ENCODE measurements at regions not wholly inside any gene's neighbourhood (a gene's known extent, or its start where the extent isn't known, plus 50 kb on each side); places are given as distances from the start of the nearest gene placed in this dataset.

GRCh38 chr4:24245491-24245820 lies 338.9 kb downstream of the DHX15 start:
- DNase-seq: no peak
- CTCF ChIA-PET: no interaction called here
- intact Hi-C loops (cut with micrococcal nuclease): no loop called here
- Mint-ChIP-seq H3K9me3 (no peaks in the 10 kb centered on the region), H3K27me3 (ENCODE audit: low read depth) (peaks cover 7% of the 10 kb centered on the region), H3K36me3 (ENCODE audit: low read depth) (no peaks in the 10 kb centered on the region), H3K4me1 (ENCODE audit: low read depth) (no peaks in the 10 kb centered on the region), H3K27ac (no peak overlapping the region), H3K4me3 (no peak overlapping the region)

DNA sequence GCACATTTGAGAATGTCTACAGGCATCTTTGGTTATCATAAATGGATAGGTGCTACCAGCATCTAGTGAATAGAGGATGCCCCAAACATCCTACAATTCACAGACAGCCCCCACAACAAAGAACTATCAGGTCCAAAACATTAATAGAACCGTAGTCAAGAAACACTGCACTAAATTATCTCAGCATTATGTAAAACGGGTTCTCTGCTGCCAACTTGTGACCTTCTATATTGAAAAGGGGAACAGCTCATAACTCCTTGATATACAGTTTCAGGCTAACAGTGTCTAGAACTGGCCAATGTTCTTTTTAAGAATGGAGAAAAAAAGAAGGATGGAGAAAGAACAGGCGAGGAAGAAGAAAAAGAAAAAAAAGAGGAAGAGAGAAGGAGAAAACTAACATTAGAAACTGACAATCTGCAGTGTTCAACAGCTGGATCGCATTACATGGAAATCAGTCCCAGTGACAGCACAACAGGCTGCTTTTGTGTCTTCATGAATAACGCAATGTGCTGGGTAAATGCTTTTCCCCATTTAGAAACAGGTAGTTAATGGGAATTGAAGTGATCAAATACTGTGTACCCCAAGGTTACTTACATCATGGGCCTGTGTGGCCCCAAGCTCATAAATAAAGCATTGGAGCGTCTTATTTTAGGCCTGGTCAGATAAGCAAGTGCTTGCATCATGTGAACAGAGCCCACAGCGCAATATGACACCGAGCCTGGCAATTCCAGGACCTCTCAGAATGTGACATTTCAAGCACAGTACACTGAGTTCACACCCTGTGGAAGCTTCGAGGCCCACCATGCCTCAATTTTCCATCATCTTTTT lies 339.5 kb downstream of the DHX15 start:
- intact Hi-C loops (cut with micrococcal nuclease): no loop called here
- Mint-ChIP-seq H3K9me3 (no peaks in the 10 kb centered on the region), H3K27ac (no peak overlapping the region), H3K36me3 (ENCODE audit: low read depth) (no peaks in the 10 kb centered on the region), H3K4me1 (ENCODE audit: low read depth) (no peaks in the 10 kb centered on the region), H3K4me3 (no peak overlapping the region), H3K27me3 (ENCODE audit: low read depth) (peaks cover 5% of the 10 kb centered on the region)
- DNase-seq: no peak
- CTCF ChIA-PET: no interaction called here

- Mint-ChIP-seq H3K36me3 (ENCODE audit: low read depth) (no peaks in the 10 kb centered on the region), H3K4me1 (ENCODE audit: low read depth) (no peaks in the 10 kb centered on the region), H3K27ac (no peak overlapping the region), H3K27me3 (ENCODE audit: low read depth) (peaks cover 1% of the 10 kb centered on the region), H3K4me3 (no peak overlapping the region), H3K9me3 (no peaks in the 10 kb centered on the region)
- no peak for DNase-seq
- CTCF ChIA-PET: no interaction called here
- intact Hi-C loops (cut with micrococcal nuclease): no loop called here
Observed at GRCh38 chr4:24243641-24244040, 340.7 kb downstream of the DHX15 start.

DNA sequence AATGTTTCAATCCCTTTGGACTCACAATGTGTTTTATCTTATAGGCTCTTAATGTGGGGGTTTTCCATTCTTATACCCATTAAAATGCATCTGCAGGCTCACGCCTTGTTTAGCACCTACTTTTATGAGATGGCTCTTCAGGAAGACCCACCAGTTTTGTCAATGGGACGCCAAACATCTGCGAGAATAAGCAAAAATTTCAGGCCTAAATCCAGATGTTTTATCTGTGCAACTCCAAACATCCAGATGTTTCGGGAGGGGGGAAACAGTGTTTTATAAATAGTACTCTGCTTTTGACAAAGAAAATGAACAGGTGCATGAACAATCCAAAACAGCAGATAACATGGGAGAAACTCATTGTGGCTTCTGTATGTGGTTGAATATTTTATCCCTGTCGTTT lies 342.8 kb downstream of the DHX15 start:
- no peak overlapping the region for H3K4me3 Mint-ChIP-seq
- H3K4me1 Mint-ChIP-seq (ENCODE audit: low read depth): no peaks in the 10 kb centered on the region

DNA sequence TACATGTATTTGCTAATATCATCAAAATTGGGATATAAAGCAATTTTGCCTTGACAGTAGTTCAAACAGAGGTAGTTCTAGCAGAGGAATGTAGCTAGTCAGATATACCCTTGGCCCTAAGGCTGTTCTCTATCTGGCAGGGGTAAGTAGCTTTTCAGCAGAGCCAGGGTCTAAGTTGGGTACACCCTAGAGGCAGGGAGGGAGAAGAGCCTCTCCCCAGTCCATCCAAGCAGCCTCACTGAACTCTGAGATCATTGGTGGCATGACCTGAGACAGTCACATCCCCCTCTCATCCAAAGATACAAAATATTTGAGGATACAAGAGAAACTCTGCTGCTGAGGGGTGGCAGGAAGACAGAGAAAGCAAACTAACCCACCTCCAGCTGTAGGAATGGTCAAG lies 343.7 kb downstream of the DHX15 start:
- CTCF ChIA-PET: no interaction called here
- no peak overlapping the region for H3K4me3 Mint-ChIP-seq
- H3K27me3 Mint-ChIP-seq (ENCODE audit: low read depth): peaks cover 2% of the 10 kb centered on the region
- intact Hi-C loops (cut with micrococcal nuclease): no loop called here
- no peaks in the 10 kb centered on the region for H3K4me1 Mint-ChIP-seq (ENCODE audit: low read depth)
- no peaks in the 10 kb centered on the region for H3K36me3 Mint-ChIP-seq (ENCODE audit: low read depth)
- H3K9me3 Mint-ChIP-seq: no peaks in the 10 kb centered on the region
- no peak overlapping the region for H3K27ac Mint-ChIP-seq
- DNase-seq: no peak

More for the DNA sequence above, 342.8 kb downstream of the DHX15 start:
- Mint-ChIP-seq H3K9me3 (no peaks in the 10 kb centered on the region), H3K36me3 (ENCODE audit: low read depth) (no peaks in the 10 kb centered on the region), H3K27me3 (ENCODE audit: low read depth) (peaks cover 2% of the 10 kb centered on the region), H3K27ac (no peak overlapping the region)
- CTCF ChIA-PET: no interaction called here
- intact Hi-C loops (cut with micrococcal nuclease): no loop called here
- DNase-seq: no peak

DNA sequence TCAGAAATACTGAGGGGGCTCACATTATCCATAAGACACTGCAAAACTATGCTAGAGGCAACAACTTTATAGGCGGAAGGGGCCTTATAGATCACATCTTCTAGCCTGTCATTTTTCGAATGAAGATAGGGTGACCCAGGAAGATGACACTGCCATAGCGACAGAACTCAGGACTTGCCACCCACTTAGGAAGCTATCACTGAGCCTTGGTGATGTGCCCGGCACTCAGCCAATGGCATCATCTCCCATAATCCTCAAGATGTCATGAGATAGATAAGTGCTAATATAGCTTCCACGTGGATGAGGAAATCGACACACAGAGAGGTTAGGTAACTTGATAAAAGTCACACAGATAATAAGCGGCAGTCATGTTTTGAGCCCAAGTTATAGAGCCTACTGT lies 346.6 kb downstream of the DHX15 start:
- H3K27ac Mint-ChIP-seq: no peak overlapping the region
- H3K9me3 Mint-ChIP-seq: no peaks in the 10 kb centered on the region
- peaks cover 2% of the 10 kb centered on the region for H3K27me3 Mint-ChIP-seq (ENCODE audit: low read depth)
- DNase-seq: no peak
- H3K4me1 Mint-ChIP-seq (ENCODE audit: low read depth): no peaks in the 10 kb centered on the region
- intact Hi-C loops (cut with micrococcal nuclease): no loop called here
- CTCF ChIA-PET: no interaction called here
- no peak overlapping the region for H3K4me3 Mint-ChIP-seq
- no peaks in the 10 kb centered on the region for H3K36me3 Mint-ChIP-seq (ENCODE audit: low read depth)

GRCh38 chr4:24236532-24236931 lies 346.7 kb upstream of the PPARGC1A start:
- CTCF ChIA-PET: no interaction called here
- intact Hi-C loops (cut with micrococcal nuclease): no loop called here

GRCh38 chr4:24236120-24236519 lies 346.3 kb upstream of the PPARGC1A start:
- Mint-ChIP-seq H3K27ac (no peak overlapping the region), H3K9me3 (no peaks in the 10 kb centered on the region), H3K4me1 (ENCODE audit: low read depth) (no peaks in the 10 kb centered on the region), H3K36me3 (ENCODE audit: low read depth) (no peaks in the 10 kb centered on the region), H3K27me3 (ENCODE audit: low read depth) (peaks cover 4% of the 10 kb centered on the region), H3K4me3 (no peak overlapping the region)
- DNase-seq: no peak
- intact Hi-C loops (cut with micrococcal nuclease): no loop called here
- CTCF ChIA-PET: no interaction called here

More at GRCh38 chr4:24236532-24236931, 346.7 kb upstream of the PPARGC1A start:
- no peaks in the 10 kb centered on the region for H3K36me3 Mint-ChIP-seq (ENCODE audit: low read depth)
- H3K27me3 Mint-ChIP-seq (ENCODE audit: low read depth): peaks cover 3% of the 10 kb centered on the region
- no peak overlapping the region for H3K27ac Mint-ChIP-seq
- no peaks in the 10 kb centered on the region for H3K4me1 Mint-ChIP-seq (ENCODE audit: low read depth)
- H3K4me3 Mint-ChIP-seq: no peak overlapping the region
- DNase-seq: no peak
- H3K9me3 Mint-ChIP-seq: no peaks in the 10 kb centered on the region

DNA sequence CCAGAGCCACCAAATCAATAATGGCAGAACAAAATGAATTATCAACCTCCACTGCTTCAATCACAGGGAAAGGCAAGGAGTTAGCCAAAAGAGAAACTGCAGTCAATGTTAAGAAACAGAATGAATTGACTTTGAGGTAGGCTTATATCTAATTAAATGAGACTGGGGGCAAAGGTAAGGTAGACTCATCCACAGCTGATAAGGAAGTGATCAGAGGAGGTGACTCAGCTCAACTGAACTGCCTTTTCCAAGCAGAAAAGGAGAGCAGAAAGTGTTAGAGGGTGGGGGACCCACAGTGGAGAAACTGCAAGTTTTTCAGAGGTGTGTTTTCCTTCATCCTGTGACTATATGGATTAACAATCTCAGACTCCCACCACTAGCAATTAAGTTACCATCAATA lies 345.8 kb upstream of the PPARGC1A start:
- intact Hi-C loops (cut with micrococcal nuclease): no loop called here

DNA sequence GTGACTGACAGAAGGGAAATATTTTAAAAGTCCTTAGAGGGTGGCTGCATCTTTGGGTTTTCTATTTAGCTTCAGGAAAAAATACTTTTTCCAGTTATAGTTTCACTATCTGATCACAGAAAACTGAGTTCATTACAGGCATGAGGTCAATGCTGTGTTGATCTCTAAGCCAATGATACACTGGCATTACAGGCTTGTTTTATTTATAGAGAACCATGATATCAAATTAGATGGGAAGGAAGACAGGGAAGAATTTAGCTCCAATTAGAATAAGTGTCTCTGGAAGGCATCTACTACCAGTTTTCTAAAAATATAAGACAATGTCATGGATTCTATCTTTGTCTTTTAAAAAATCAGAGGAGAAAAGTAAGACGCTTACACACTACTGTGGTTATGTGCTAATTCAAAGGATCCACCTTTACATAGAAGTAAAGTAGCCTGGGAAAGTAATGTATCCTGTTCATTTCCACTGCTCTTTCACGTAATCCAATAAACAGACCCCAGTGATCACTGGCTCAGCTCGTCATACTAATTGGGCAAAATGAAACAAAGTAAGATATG lies 344.5 kb upstream of the PPARGC1A start:
- intact Hi-C loops (cut with micrococcal nuclease): no loop called here
- Mint-ChIP-seq H3K27ac (no peak overlapping the region), H3K4me1 (ENCODE audit: low read depth) (no peaks in the 10 kb centered on the region), H3K9me3 (no peaks in the 10 kb centered on the region), H3K27me3 (ENCODE audit: low read depth) (peaks cover 4% of the 10 kb centered on the region), H3K4me3 (no peak overlapping the region), H3K36me3 (ENCODE audit: low read depth) (no peaks in the 10 kb centered on the region)
- CTCF ChIA-PET: interaction anchor here (0.6 kb wide), 1 partner anchor 649 kb away, joined by 3 read pairs; no protein-coding TSS in a partner anchor
- DNase-seq: no peak

More for the DNA sequence above, 345.8 kb upstream of the PPARGC1A start:
- H3K27me3 Mint-ChIP-seq (ENCODE audit: low read depth): peaks cover 4% of the 10 kb centered on the region
- H3K9me3 Mint-ChIP-seq: no peaks in the 10 kb centered on the region
- DNase-seq: no peak
- H3K4me1 Mint-ChIP-seq (ENCODE audit: low read depth): no peaks in the 10 kb centered on the region
- no peak overlapping the region for H3K27ac Mint-ChIP-seq
- H3K4me3 Mint-ChIP-seq: no peak overlapping the region
- CTCF ChIA-PET: interaction anchor here (0.7 kb wide), 1 partner anchor 440 kb away, joined by 4 read pairs; no protein-coding TSS in a partner anchor
- no peaks in the 10 kb centered on the region for H3K36me3 Mint-ChIP-seq (ENCODE audit: low read depth)

DNA sequence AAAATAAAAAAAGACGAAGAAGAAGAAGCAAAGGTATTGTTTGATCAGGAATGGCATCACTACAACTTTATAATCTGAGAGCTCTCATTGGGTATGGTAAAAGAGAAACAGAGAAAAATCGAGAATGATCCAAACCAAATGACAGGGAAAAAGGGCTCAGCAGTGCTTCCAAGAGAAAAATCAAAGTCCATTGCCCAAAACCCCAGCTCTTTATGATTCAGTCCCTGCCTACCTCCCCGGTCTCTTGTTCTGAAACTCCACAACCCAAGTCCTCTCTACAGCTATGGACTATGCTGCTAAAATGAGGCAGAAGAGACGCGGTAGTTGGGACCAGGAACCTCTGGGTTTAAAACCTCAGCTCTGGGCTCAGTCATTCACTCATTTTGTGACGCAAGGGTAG lies 341.1 kb upstream of the PPARGC1A start:
- no peak overlapping the region for H3K27ac Mint-ChIP-seq
- no peak overlapping the region for H3K4me3 Mint-ChIP-seq
- intact Hi-C loops (cut with micrococcal nuclease): no loop called here
- peaks cover 2% of the 10 kb centered on the region for H3K27me3 Mint-ChIP-seq (ENCODE audit: low read depth)
- CTCF ChIA-PET: no interaction called here
- H3K9me3 Mint-ChIP-seq: peaks cover 2% of the 10 kb centered on the region
- H3K36me3 Mint-ChIP-seq (ENCODE audit: low read depth): no peaks in the 10 kb centered on the region
- H3K4me1 Mint-ChIP-seq (ENCODE audit: low read depth): no peaks in the 10 kb centered on the region
- no peak for DNase-seq

- DNase-seq: no peak
- Mint-ChIP-seq H3K4me1 (ENCODE audit: low read depth) (no peaks in the 10 kb centered on the region), H3K27me3 (ENCODE audit: low read depth) (peaks cover 2% of the 10 kb centered on the region), H3K27ac (no peak overlapping the region), H3K4me3 (no peak overlapping the region), H3K9me3 (peaks cover 2% of the 10 kb centered on the region), H3K36me3 (ENCODE audit: low read depth) (no peaks in the 10 kb centered on the region)
- CTCF ChIA-PET: interaction anchor here (0.6 kb wide), 1 partner anchor 22 kb away, joined by 3 read pairs; no protein-coding TSS in a partner anchor
- intact Hi-C loops (cut with micrococcal nuclease): loop anchor here (10.0 kb wide), 1 partner anchor 65 kb away; no protein-coding TSS in a partner anchor
Observed at GRCh38 chr4:24229978-24230377, 340.1 kb upstream of the PPARGC1A start.

GRCh38 chr4:24228692-24229091 lies 338.8 kb upstream of the PPARGC1A start:
- Mint-ChIP-seq H3K9me3 (peaks cover 2% of the 10 kb centered on the region), H3K4me3 (no peak overlapping the region), H3K27me3 (ENCODE audit: low read depth) (peaks cover 4% of the 10 kb centered on the region), H3K4me1 (ENCODE audit: low read depth) (no peaks in the 10 kb centered on the region), H3K27ac (no peak overlapping the region), H3K36me3 (ENCODE audit: low read depth) (no peaks in the 10 kb centered on the region)
- intact Hi-C loops (cut with micrococcal nuclease): loop anchor here (10.0 kb wide), 1 partner anchor 64 kb away; no protein-coding TSS in a partner anchor
- CTCF ChIA-PET: no interaction called here
- no peak for DNase-seq

Measured in activated naive CD4-positive, alpha-beta T cell treated with anti-CD3 and anti-CD28 coated beads for 36 hours (primary cell).